Keratinocyte (primary cell): ENCODE measurements at regions not wholly inside any gene's neighbourhood (a gene's known extent, or its start where the extent isn't known, plus 50 kb on each side); places are given as distances from the start of the nearest gene placed in this dataset.

ENCODE experiments used
- DNase-seq: peaks from one replicate; pipeline ENCODE4 v3.0.0-alpha.2; 2011; ENCODE audit warnings: low read depth, missing footprints, low spot score
- FAIRE-seq: peaks from 2 replicates; lab custom pipeline; 2011; peaks lifted over from hg19 to GRCh38; lab: Jason Lieb, UNC
- H2AFZ ChIP-seq: 2 replicates; pipeline ENCODE4 v1.6.0; 2012; ENCODE audit warnings: low read length, control low read depth, inconsistent platforms; ENCODE audit not compliant: control insufficient read depth
- H3K27ac ChIP-seq: 2 replicates; pipeline ENCODE4 v1.5.1; 2011; ENCODE audit warnings: low read length; ENCODE audit not compliant: control insufficient read depth, insufficient read depth
- H3K27me3 ChIP-seq: 3 replicates; pipeline ENCODE4 v1.6.0; 2011; ENCODE audit warnings: low read length; ENCODE audit not compliant: control insufficient read depth, insufficient read depth; ENCODE audit errors: extremely low read depth
- H3K36me3 ChIP-seq, 2 experiments: 2 replicates in 1 of 2; 3 replicates in 1 of 2; pipeline ENCODE4 v1.5.1; 2011; ENCODE audit warnings: low read length in 2 of 2, mild to moderate bottlenecking in 1 of 2; ENCODE audit not compliant: control insufficient read depth in 2 of 2, insufficient read depth in 2 of 2; ENCODE audit errors: extremely low read depth in 1 of 2
- H3K4me1 ChIP-seq: 3 replicates; pipeline ENCODE4 v1.5.1; 2011; ENCODE audit warnings: low read length; ENCODE audit not compliant: control insufficient read depth, insufficient read depth; ENCODE audit errors: extremely low read depth
- H3K4me2 ChIP-seq: 3 replicates; pipeline ENCODE4 v1.6.0; 2011; ENCODE audit warnings: low read depth, low read length; ENCODE audit not compliant: control insufficient read depth, insufficient read depth; ENCODE audit errors: extremely low read depth
- H3K4me3 ChIP-seq, 3 experiments: fragments of 200-600 bp in 1 of 3; sonication (generic) in 1 of 3; 2 replicates in 2 of 3; 3 replicates in 1 of 3; pipeline ENCODE4 v1.5.1; 2011 to 2016; ENCODE audit warnings: low read length in 3 of 3, mild to moderate bottlenecking in 3 of 3, control low read depth in 2 of 3, inconsistent platforms in 1 of 3, low read depth in 1 of 3, mixed read lengths in 1 of 3, mixed run types in 1 of 3, moderate library complexity in 1 of 3; ENCODE audit not compliant: control insufficient read depth in 2 of 3, insufficient read depth in 2 of 3; ENCODE audit errors: extremely low read depth in 1 of 3
- H3K79me2 ChIP-seq: 2 replicates; pipeline ENCODE4 v1.6.0; 2012; ENCODE audit warnings: low read length; ENCODE audit not compliant: control insufficient read depth, insufficient read depth
- H3K9ac ChIP-seq: 3 replicates; pipeline ENCODE4 v1.6.0; 2011; ENCODE audit warnings: low read length; ENCODE audit not compliant: control insufficient read depth, insufficient read depth; ENCODE audit errors: extremely low read depth
- H3K9me1 ChIP-seq: 3 replicates; pipeline ENCODE4 v1.6.0; 2011; ENCODE audit warnings: low read length; ENCODE audit not compliant: control insufficient read depth, insufficient read depth; ENCODE audit errors: extremely low read depth
- H3K9me3 ChIP-seq: 2 replicates; pipeline ENCODE4 v1.5.1; 2012; ENCODE audit warnings: low read depth, low read length; ENCODE audit not compliant: control insufficient read depth
- H4K20me1 ChIP-seq: 3 replicates; pipeline ENCODE4 v1.6.0; 2011; ENCODE audit warnings: low read length; ENCODE audit not compliant: control insufficient read depth, insufficient read depth; ENCODE audit errors: extremely low read depth
- CTCF ChIP-seq, 3 experiments: IDR thresholded peaks in 1 of 3; conservative IDR thresholded peaks in 1 of 3; optimal IDR thresholded peaks in 1 of 3; 2 replicates in 2 of 3; 3 replicates in 1 of 3; pipeline versions ENCODE3 to v1.5.1; 2011; ENCODE audit warnings: low read length in 3 of 3, mild to moderate bottlenecking in 3 of 3, moderate library complexity in 2 of 3, control low read depth in 1 of 3, inconsistent platforms in 1 of 3; ENCODE audit not compliant: insufficient read depth in 2 of 3; ENCODE audit errors: extremely low read depth in 1 of 3
- EZH2 ChIP-seq: IDR thresholded peaks from one replicate; pipeline ENCODE4 v1.6.1; 2012; ENCODE audit warnings: inconsistent platforms, mild to moderate bottlenecking, low read length, moderate library complexity
- dilution Hi-C: fragments of 300-500 bp; cut with MboI; formaldehyde crosslinking; loops from one replicate; pipeline ENCODE4 v1.7.0; 2020; ENCODE audit warnings: low sequenced_read_pairs; ENCODE audit not compliant: extremely low pct_ligation_motif_present

DNA sequence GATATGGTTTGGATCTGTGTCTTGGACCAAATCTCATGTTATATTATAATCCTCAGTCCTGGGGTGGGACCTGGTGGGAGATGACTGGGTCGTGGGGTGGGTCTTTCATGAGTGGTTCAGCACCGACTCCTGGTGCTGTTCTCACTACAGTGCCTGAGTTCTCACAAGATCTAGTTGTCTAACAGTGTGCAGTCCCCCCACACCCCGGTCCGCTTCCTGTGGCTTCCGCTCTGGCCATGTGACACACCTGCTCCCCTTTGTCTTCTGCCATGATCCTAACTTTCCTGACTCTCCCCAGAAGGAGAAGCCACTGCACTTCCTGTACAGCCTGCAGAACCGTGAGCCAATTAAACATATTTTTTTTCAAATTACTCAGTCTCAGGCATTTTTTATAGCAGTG lies 1262.2 kb downstream of the TMEM121 start:
- DNase-seq (no peak), FAIRE-seq (no peak)
- H3K9ac ChIP-seq: no peak overlapping the region
- dilution Hi-C loops: no loop called here
- H3K36me3 ChIP-seq: no peaks in the 10 kb centered on the region
- TF ChIP-seq CTCF (optimal IDR thresholded peaks at IDR 0.05 in 1 of 3, IDR thresholded peaks at IDR 0.05 in 1 of 3, conservative IDR thresholded peaks at IDR 0.05 in 1 of 3; ENCODE audit: extremely low read depth in 1 of 3, insufficient read depth in 2 of 3, low read length in 3 of 3) (no peak), EZH2 (no peak)
- H3K27me3 ChIP-seq: no peaks in the 10 kb centered on the region
- H4K20me1 ChIP-seq: no peaks in the 10 kb centered on the region
- no peaks in the 10 kb centered on the region for H3K4me1 ChIP-seq
- H3K9me3 ChIP-seq: no peaks in the 10 kb centered on the region
- H3K4me2 ChIP-seq: no peak overlapping the region
- H2AFZ ChIP-seq: no peak overlapping the region
- no peaks in the 10 kb centered on the region for H3K79me2 ChIP-seq
- no peaks in the 10 kb centered on the region for H3K9me1 ChIP-seq
- H3K4me3 ChIP-seq: no peak overlapping the region
- H3K27ac ChIP-seq: no peak overlapping the region

GRCh38 chr14:106789318-106789717 lies 1262.9 kb downstream of the TMEM121 start:
- DNase-seq (no peak), FAIRE-seq (no peak)
- H3K4me1 ChIP-seq: no peaks in the 10 kb centered on the region
- no peaks in the 10 kb centered on the region for H3K36me3 ChIP-seq
- dilution Hi-C loops: no loop called here
- H3K9me3 ChIP-seq: no peaks in the 10 kb centered on the region
- H3K4me2 ChIP-seq: no peak overlapping the region
- no peak overlapping the region for H3K9ac ChIP-seq
- TF ChIP-seq EZH2 (no peak), CTCF (optimal IDR thresholded peaks at IDR 0.05 in 1 of 3, IDR thresholded peaks at IDR 0.05 in 1 of 3, conservative IDR thresholded peaks at IDR 0.05 in 1 of 3; ENCODE audit: extremely low read depth in 1 of 3, insufficient read depth in 2 of 3, low read length in 3 of 3) (no peak)
- no peak overlapping the region for H3K27ac ChIP-seq
- no peaks in the 10 kb centered on the region for H4K20me1 ChIP-seq
- no peaks in the 10 kb centered on the region for H3K9me1 ChIP-seq
- H3K27me3 ChIP-seq: no peaks in the 10 kb centered on the region
- H3K4me3 ChIP-seq: no peak overlapping the region
- H2AFZ ChIP-seq: no peak overlapping the region
- H3K79me2 ChIP-seq: no peaks in the 10 kb centered on the region
